ENCODE measurements at regions not wholly inside any gene's neighbourhood (a gene's known extent, or its start where the extent isn't known, plus 50 kb on each side); places are given as distances from the start of the nearest gene placed in this dataset.

- no peak for DNase-seq
Measured at GRCh38 chr6:27053738-27054137, 193.8 kb upstream of the PRSS16 start.

GRCh38 chr6:27056615-27057014 lies 190.9 kb upstream of the PRSS16 start:
- no peak for DNase-seq

- DNase-seq = no peak
Measured at GRCh38 chr6:27059621-27060425, 187.7 kb upstream of the PRSS16 start.

GRCh38 chr6:27061235-27061993 lies 186.1 kb upstream of the PRSS16 start:
- no peak for DNase-seq

GRCh38 chr6:27062755-27063154 lies 184.7 kb upstream of the PRSS16 start:
- no peak for DNase-seq

GRCh38 chr6:27065183-27065582 lies 182.3 kb upstream of the PRSS16 start:
- no peak for DNase-seq

- no peak for DNase-seq
Measured at GRCh38 chr6:27066381-27066780, 181.1 kb upstream of the PRSS16 start.

GRCh38 chr6:27066802-27067201 lies 180.7 kb upstream of the PRSS16 start:
- no peak for DNase-seq

- DNase-seq = no peak
Measured at GRCh38 chr6:27073441-27073840, 174.1 kb upstream of the PRSS16 start.

GRCh38 chr6:27076116-27076515 lies 171.4 kb upstream of the PRSS16 start:
- DNase-seq = no peak

- DNase-seq = peak; percentile 12
Measured at GRCh38 chr6:27078734-27079357, 168.7 kb upstream of the PRSS16 start.

GRCh38 chr6:27081188-27081587 lies 166.3 kb upstream of the PRSS16 start:
- DNase-seq = no peak

GRCh38 chr6:27081931-27082330 lies 165.6 kb upstream of the PRSS16 start:
- no peak for DNase-seq

GRCh38 chr6:27088068-27088467 lies 159.4 kb upstream of the PRSS16 start:
- DNase-seq = no peak

GRCh38 chr6:27091661-27092315 lies 155.7 kb upstream of the PRSS16 start:
- no peak for DNase-seq

GRCh38 chr6:27092316-27092692 lies 155.2 kb upstream of the PRSS16 start:
- DNase-seq = no peak

GRCh38 chr6:27095914-27096313 lies 151.6 kb upstream of the PRSS16 start:
- no peak for DNase-seq

- no peak for DNase-seq
Measured at GRCh38 chr6:27096834-27097511, 150.5 kb upstream of the PRSS16 start.

GRCh38 chr6:27098956-27099355 lies 148.5 kb upstream of the PRSS16 start:
- DNase-seq = no peak

GRCh38 chr6:27100921-27101320 lies 146.6 kb upstream of the PRSS16 start:
- no peak for DNase-seq

GRCh38 chr6:27101824-27102223 lies 145.7 kb upstream of the PRSS16 start:
- DNase-seq = no peak

- DNase-seq = no peak
Measured at GRCh38 chr6:27106382-27106781, 141.1 kb upstream of the PRSS16 start.

- no peak for DNase-seq
Measured at GRCh38 chr6:27111743-27112142, 135.8 kb upstream of the PRSS16 start.
